ENCODE measurements at regions not wholly inside any gene's neighbourhood (a gene's known extent, or its start where the extent isn't known, plus 50 kb on each side); places are given as distances from the start of the nearest gene placed in this dataset.

- TF ChIP-seq CTCF (IDR thresholded peaks at IDR 0.05; ENCODE audit: extremely low read depth, missing control alignments): no peak
- DNase-seq (ENCODE audit: low spot score): no peak
Measured at GRCh38 chr14:101104485-101104884, 201.0 kb upstream of the RTL1 start.

GRCh38 chr14:101105045-101105444 lies 201.5 kb upstream of the RTL1 start:
- no peak for DNase-seq (ENCODE audit: low spot score)

GRCh38 chr14:101108579-101109346 lies 205.2 kb upstream of the RTL1 start:
- no peak for DNase-seq (ENCODE audit: low spot score)
- TF ChIP-seq CTCF (IDR thresholded peaks at IDR 0.05; ENCODE audit: extremely low read depth, missing control alignments): no peak

More at GRCh38 chr14:101105045-101105444, 201.5 kb upstream of the RTL1 start:
- no peak for TF ChIP-seq CTCF (IDR thresholded peaks at IDR 0.05; ENCODE audit: extremely low read depth, missing control alignments)

GRCh38 chr14:101109347-101109638 lies 205.8 kb upstream of the RTL1 start:
- DNase-seq (ENCODE audit: low spot score): no peak
- no peak for TF ChIP-seq CTCF (IDR thresholded peaks at IDR 0.05; ENCODE audit: extremely low read depth, missing control alignments)

- no peak for DNase-seq (ENCODE audit: low spot score)
- no peak for TF ChIP-seq CTCF (IDR thresholded peaks at IDR 0.05; ENCODE audit: extremely low read depth, missing control alignments)
Measured at GRCh38 chr14:101109981-101110728, 206.6 kb upstream of the RTL1 start.

- TF ChIP-seq CTCF (IDR thresholded peaks at IDR 0.05; ENCODE audit: extremely low read depth, missing control alignments): no peak
- no peak for DNase-seq (ENCODE audit: low spot score)
Measured at GRCh38 chr14:101110729-101111619, 207.5 kb upstream of the RTL1 start.

Data from GM20000 (cell line).